ENCODE measurements at regions not wholly inside any gene's neighbourhood (a gene's known extent, or its start where the extent isn't known, plus 50 kb on each side); places are given as distances from the start of the nearest gene placed in this dataset.

GRCh38 chr10:4066581-4067390 is 281.8 kb upstream of the KLF6 start (continued):
- TF ChIP-seq, protein P1, sequence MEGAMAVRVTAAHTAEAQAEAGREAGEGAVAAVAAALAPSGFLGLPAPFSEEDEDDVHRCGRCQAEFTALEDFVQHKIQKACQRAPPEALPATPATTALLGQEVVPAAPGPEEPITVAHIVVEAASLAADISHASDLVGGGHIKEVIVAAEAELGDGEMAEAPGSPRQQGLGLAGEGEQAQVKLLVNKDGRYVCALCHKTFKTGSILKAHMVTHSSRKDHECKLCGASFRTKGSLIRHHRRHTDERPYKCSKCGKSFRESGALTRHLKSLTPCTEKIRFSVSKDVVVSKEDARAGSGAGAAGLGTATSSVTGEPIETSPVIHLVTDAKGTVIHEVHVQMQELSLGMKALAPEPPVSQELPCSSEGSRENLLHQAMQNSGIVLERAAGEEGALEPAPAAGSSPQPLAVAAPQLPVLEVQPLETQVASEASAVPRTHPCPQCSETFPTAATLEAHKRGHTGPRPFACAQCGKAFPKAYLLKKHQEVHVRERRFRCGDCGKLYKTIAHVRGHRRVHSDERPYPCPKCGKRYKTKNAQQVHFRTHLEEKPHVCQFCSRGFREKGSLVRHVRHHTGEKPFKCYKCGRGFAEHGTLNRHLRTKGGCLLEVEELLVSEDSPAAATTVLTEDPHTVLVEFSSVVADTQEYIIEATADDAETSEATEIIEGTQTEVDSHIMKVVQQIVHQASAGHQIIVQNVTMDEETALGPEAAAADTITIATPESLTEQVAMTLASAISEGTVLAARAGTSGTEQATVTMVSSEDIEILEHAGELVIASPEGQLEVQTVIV (CRISPR knock-in tag; IDR thresholded peaks at IDR 0.05; ENCODE audit: borderline replicate concordance), result no peak
- TF ChIP-seq ZFP36 (IDR thresholded peaks at IDR 0.05; ENCODE audit: low read depth, low read length, partially characterized antibody), result no peak
- TF ChIP-seq TGIF2 (CRISPR knock-in tag; IDR thresholded peaks at IDR 0.05), result no peak
- TF ChIP-seq HSF4 (CRISPR knock-in tag; IDR thresholded peaks at IDR 0.05; ENCODE audit: borderline replicate concordance), result no peak
- TF ChIP-seq TCFL5 (CRISPR knock-in tag; conservative IDR thresholded peaks at IDR 0.05), result no peak
- no peak for TF ChIP-seq KLF1 (tag; IDR thresholded peaks at IDR 0.05)
- no peak for TF ChIP-seq RAD21 (CRISPR knock-in tag; conservative IDR thresholded peaks at IDR 0.05 in 1 of 2, IDR thresholded peaks at IDR 0.05 in 1 of 2)

DNA sequence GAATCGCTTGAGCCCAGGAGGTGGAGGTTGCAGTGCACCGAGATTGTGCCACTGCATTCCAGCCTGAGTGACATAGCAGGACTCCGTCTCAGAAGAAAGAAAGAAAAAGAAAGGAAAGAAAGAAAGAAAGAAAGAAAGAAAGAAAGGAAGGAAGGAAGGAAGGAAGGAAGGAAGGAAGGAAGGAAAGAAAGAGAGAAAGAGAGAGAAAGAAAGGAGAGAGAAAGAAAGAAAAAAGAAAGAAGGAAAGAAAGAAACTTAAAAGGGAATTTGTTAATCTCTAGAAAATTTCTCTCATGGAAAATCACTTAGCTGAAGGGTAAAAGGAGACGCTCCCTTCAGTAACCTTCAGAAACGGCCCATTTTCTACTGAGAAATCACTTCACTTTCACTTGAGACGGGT is 279.5 kb upstream of the KLF6 start:
- Histone ChIP-seq H3K9ac (ENCODE audit: insufficient read depth in 1 of 2, low read depth in 2 of 2, low read length in 2 of 2) (no peak overlapping the region), H3K79me2 (ENCODE audit: control insufficient read depth, insufficient read depth, low read length) (no peaks in the 10 kb centered on the region), H3K27ac (ENCODE audit: extremely low read depth, low read depth, low read length) (no peak overlapping the region), H2AFZ (ENCODE audit: low read depth, low read length) (no peak overlapping the region), H3K36me3 (ENCODE audit: control insufficient read depth, insufficient read depth, low read length) (no peaks in the 10 kb centered on the region), H3K4me1 (replicated peaks in 1 of 2; ENCODE audit: control insufficient read depth in 2 of 2, insufficient read depth in 2 of 2, low read length in 2 of 2) (no peaks in the 10 kb centered on the region; a peak in 1 of 5 replicates), H4K20me1 (replicated peaks; ENCODE audit: control insufficient read depth, insufficient read depth, low read length) (no peaks in the 10 kb centered on the region), H3K4me2 (ENCODE audit: insufficient read depth, low read length) (no peak overlapping the region), H3K9me3 (replicated peaks; ENCODE audit: control insufficient read depth, insufficient read depth, low read depth, low read length) (no peaks in the 10 kb centered on the region), H3K4me3 (no peak overlapping the region), H3K9me1 (ENCODE audit: control insufficient read depth, insufficient read depth, low read length) (no peaks in the 10 kb centered on the region), H3K27me3 (ENCODE audit: control insufficient read depth in 2 of 2, insufficient read depth in 2 of 2, low read length in 2 of 2) (peaks cover 2 to 21% of the 10 kb centered on the region in 2 experiments; a peak in 4 of 5 replicates)
- TF ChIP-seq ZNF512 (tag; IDR thresholded peaks at IDR 0.05) (peak; percentile 70), NCOR1 (IDR thresholded peaks at IDR 0.05) (no peak)
- intact Hi-C loops (cut with micrococcal nuclease), result no loop called here
- in situ Hi-C loops (cut with MboI), result no loop called here
- ChIA-PET CTCF (ENCODE audit: low intra/inter-chr PET ratio) (no interaction called here), POLR2A (no interaction called here)
- DNase-seq (ENCODE audit: extremely low read depth in 1 of 4, low spot score in 3 of 4) (no peak), ATAC-seq (no peak), FAIRE-seq (no peak)
- BruUV-seq (replicated peaks), result no TSS peak
- 3% methylated on average over 5 of the region's 6 CpGs for WGBS (ENCODE audit: insufficient coverage, low coverage, missing lambda C conversion rate)

Data from K562 (cell line).